ENCODE measurements at regions not wholly inside any gene's neighbourhood (a gene's known extent, or its start where the extent isn't known, plus 50 kb on each side); places are given as distances from the start of the nearest gene placed in this dataset.
"Not testable (repeated sequence)": the region's sequence is repeated elsewhere in the genome, so short reads cannot be mapped to it uniquely, and the experiment has no call there.

DNA sequence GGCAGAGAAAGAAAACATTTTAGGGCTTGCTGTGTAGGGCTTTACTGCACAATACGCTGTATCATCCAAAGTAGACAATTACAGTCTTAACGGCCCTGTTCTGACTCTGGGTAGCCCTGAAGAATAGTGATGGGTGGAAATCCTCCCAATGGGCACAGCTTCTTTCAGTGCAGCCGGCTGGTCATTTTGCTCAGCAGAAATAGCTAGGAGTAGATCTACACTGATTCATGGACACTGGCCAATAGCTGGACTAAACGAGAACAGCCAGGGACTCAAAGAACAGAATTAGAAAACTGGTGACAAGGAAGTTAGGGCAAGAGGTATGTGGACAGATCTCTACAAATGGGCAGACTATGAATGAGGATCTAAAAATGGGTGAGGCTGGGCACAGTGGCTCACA is 69.3 kb downstream of the IARS1 start:
- no peak for ATAC-seq (replicated peaks in 1 of 4)
- Histone ChIP-seq H3K9me3 (no peaks in the 10 kb centered on the region), H3K27ac (ENCODE audit: low read length) (no peak overlapping the region), H3K4me3 (ENCODE audit: control insufficient read depth in 1 of 2, extremely low read depth in 1 of 2, low read length in 1 of 2) (no peak overlapping the region), H3K4me1 (ENCODE audit: control insufficient read depth in 1 of 2, extremely low read depth in 1 of 2, insufficient read depth in 2 of 2, low read length in 2 of 2) (no peaks in the 10 kb centered on the region), H3K27me3 (replicated peaks in 1 of 2; ENCODE audit: control insufficient read depth in 2 of 2, extremely low read depth in 1 of 2, insufficient read depth in 2 of 2, low read length in 1 of 2) (no peaks in the 10 kb centered on the region), H3K36me3 (ENCODE audit: control insufficient read depth in 2 of 2, extremely low read depth in 1 of 2, insufficient read depth in 1 of 2, low read length in 1 of 2) (peaks cover 11 to 71% of the 10 kb centered on the region in 2 donors)
- H3K4me1 Mint-ChIP-seq: no peaks in the 10 kb centered on the region
- H3K27ac Mint-ChIP-seq: no peak overlapping the region
- peaks cover 64% of the 10 kb centered on the region for H3K36me3 Mint-ChIP-seq
- ChIA-PET POLR2A (no interaction called here), CTCF (no interaction called here)
- no peak overlapping the region for H3K4me3 Mint-ChIP-seq
- no peaks in the 10 kb centered on the region for H3K27me3 Mint-ChIP-seq
- DNase-seq: no peak
- H3K9me3 Mint-ChIP-seq: peaks cover 0 to 4% (median 2%) of the 10 kb centered on the region in 3 donors
- 97% methylated on average over 3 of the region's 4 CpGs for WGBS (ENCODE audit: insufficient coverage)

DNA sequence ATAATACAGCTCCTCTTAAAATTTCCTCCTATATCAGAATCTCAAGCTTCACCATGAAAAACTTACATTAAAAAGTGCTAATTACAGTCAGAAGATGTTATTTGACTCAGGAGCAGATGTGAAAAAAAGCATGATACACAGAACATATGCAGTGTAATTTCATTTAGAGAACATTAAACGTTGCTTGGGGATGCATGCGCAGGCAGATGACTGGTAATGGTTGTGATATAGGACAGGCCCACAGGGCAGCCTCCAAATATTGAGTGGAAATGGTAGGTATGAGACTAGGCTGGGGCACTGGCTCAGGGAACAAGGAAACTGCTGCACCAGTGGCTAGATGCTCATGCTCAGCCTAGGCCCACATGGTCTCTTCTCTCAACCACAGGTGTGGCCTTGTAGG is 69.7 kb downstream of the IARS1 start:
- no peaks in the 10 kb centered on the region for H3K9me3 ChIP-seq
- CTCF ChIA-PET: no interaction called here
- H3K27me3 ChIP-seq (replicated peaks in 1 of 2; ENCODE audit: control insufficient read depth in 2 of 2, extremely low read depth in 1 of 2, insufficient read depth in 2 of 2, low read length in 1 of 2): no peaks in the 10 kb centered on the region
- POLR2A ChIA-PET: no interaction called here
- H3K27me3 Mint-ChIP-seq: no peaks in the 10 kb centered on the region
- 90% methylated on average over 2 of the region's 2 CpGs for WGBS (ENCODE audit: insufficient coverage)
- H3K36me3 ChIP-seq (ENCODE audit: control insufficient read depth in 2 of 2, extremely low read depth in 1 of 2, insufficient read depth in 1 of 2, low read length in 1 of 2): peaks cover 11 to 66% of the 10 kb centered on the region in 2 donors
- H3K4me3 ChIP-seq (ENCODE audit: control insufficient read depth in 1 of 2, extremely low read depth in 1 of 2, low read length in 1 of 2): no peak overlapping the region
- DNase-seq (no peak), ATAC-seq (replicated peaks in 1 of 4) (no peak)
- H3K4me3 Mint-ChIP-seq: no peak overlapping the region
- H3K36me3 Mint-ChIP-seq: peaks cover 62% of the 10 kb centered on the region
- H3K27ac ChIP-seq (ENCODE audit: low read length): no peak overlapping the region
- no peaks in the 10 kb centered on the region for H3K4me1 ChIP-seq (ENCODE audit: control insufficient read depth in 1 of 2, extremely low read depth in 1 of 2, insufficient read depth in 2 of 2, low read length in 2 of 2)
- peaks cover 0 to 4% (median 2%) of the 10 kb centered on the region in 3 donors for H3K9me3 Mint-ChIP-seq
- no peaks in the 10 kb centered on the region for H3K4me1 Mint-ChIP-seq
- no peak overlapping the region for H3K27ac Mint-ChIP-seq

DNA sequence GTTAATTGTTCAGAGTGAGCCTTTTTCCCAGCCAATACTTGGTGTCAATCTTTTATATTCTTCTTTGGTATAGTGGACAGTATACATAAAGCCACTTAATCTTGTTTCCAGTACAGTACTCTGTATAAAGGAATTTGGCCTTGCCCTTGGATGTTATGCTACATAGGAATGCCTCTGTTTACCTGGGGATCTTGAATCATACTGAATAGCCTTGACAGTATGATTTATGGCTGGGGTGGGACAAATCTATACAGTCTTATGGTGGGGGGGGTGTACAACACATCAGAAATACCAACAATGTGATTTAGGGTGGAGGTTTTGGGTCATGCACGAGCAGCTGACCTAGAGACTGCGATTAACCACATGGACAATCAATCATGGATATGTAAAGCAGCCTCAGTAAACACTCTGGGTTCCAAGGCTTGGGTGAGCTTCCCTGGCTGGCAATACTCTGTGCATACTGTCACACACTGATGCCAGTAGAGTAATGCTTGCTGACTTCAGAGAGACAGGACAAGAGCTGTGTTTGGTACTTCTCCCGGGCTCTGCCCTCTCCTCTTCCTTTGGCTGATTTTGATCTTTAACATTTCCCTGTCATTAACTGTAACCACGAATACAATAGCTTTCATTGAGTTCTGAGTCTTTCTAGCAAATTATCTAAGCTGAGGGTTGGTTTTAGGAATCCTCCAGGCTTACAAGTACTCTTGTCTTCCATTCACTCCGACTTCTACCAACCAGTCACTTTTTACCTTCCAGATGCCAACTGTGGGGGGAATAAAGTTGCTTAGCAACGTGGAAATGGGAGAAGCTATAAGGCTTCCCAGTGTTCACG is 84.6 kb downstream of the IARS1 start:
- H3K27ac ChIP-seq (ENCODE audit: low read length): no peak overlapping the region
- DNase-seq (no peak), ATAC-seq (replicated peaks in 1 of 4) (no peak)
- no peaks in the 10 kb centered on the region for H3K4me1 ChIP-seq (ENCODE audit: control insufficient read depth in 1 of 2, extremely low read depth in 1 of 2, insufficient read depth in 2 of 2, low read length in 2 of 2)
- H3K4me3 ChIP-seq (ENCODE audit: control insufficient read depth in 1 of 2, extremely low read depth in 1 of 2, low read length in 1 of 2): no peak overlapping the region
- ChIA-PET POLR2A (no interaction called here), CTCF (no interaction called here)
- no peaks in the 10 kb centered on the region for H3K9me3 Mint-ChIP-seq
- no peaks in the 10 kb centered on the region for H3K27me3 ChIP-seq (replicated peaks in 1 of 2; ENCODE audit: control insufficient read depth in 2 of 2, extremely low read depth in 1 of 2, insufficient read depth in 2 of 2, low read length in 1 of 2)
- no peaks in the 10 kb centered on the region for H3K27me3 Mint-ChIP-seq
- 100% methylated on average over 1 of the region's 7 CpGs for WGBS (ENCODE audit: insufficient coverage)
- H3K4me3 Mint-ChIP-seq: no peak overlapping the region
- H3K27ac Mint-ChIP-seq: peak overlapping the region in 1 of 2 donors; percentile 28
- peaks cover 61% of the 10 kb centered on the region for H3K36me3 Mint-ChIP-seq
- H3K36me3 ChIP-seq (ENCODE audit: control insufficient read depth in 2 of 2, extremely low read depth in 1 of 2, insufficient read depth in 1 of 2, low read length in 1 of 2): peaks cover 8 to 54% of the 10 kb centered on the region in 2 donors
- no peaks in the 10 kb centered on the region for H3K9me3 ChIP-seq
- no peaks in the 10 kb centered on the region for H3K4me1 Mint-ChIP-seq

DNA sequence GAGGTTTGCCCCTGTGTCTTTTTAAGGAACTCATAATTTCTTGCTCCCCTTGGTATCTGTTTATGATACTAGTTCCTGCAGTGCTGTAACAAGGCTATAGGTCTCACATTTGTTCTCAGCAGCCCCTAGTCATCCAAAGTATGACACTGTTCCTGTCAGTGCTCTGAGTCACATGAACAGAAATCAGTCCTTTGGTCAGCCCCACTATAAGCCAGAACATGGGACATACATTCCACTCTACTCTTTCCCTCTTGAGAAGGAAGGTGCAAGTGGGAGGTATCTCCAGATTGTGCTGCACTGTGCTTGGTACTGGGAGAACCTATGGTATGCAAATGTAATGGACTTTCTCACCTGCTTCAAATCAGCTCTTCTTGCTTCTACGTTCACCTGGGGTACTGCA is 87.0 kb downstream of the IARS1 start:
- ChIA-PET POLR2A (no interaction called here), CTCF (no interaction called here)

DNA sequence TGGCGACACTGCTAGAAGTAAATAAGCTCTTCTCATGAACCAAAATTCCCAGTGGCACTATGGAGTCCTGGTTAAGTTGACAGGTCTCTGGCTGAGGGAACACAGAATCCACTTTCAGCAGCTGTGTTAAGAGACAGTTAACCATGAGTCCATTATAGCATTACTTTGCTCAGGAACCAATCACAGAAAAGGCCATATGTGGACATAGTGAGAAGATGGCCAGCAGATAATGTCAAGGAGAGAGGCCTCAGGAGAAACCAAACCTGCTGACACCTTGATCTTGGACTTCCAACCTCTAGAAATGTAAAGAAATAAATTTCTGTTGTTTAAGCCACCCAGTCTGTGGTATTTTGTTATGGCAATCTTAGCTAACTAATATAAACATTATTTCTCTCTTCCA is 88.7 kb upstream of the SPTLC1 start:
- no CpG with 5 or more reads among the region's 1 CpG for WGBS (ENCODE audit: insufficient coverage)
- H3K4me3 ChIP-seq (ENCODE audit: control insufficient read depth in 1 of 2, extremely low read depth in 1 of 2, low read length in 1 of 2); CTCF ChIA-PET; H3K9me3 ChIP-seq; H3K27me3 ChIP-seq (replicated peaks in 1 of 2; ENCODE audit: control insufficient read depth in 2 of 2, extremely low read depth in 1 of 2, insufficient read depth in 2 of 2, low read length in 1 of 2); ATAC-seq (replicated peaks in 1 of 4); H3K4me1 ChIP-seq (ENCODE audit: control insufficient read depth in 1 of 2, extremely low read depth in 1 of 2, insufficient read depth in 2 of 2, low read length in 2 of 2); DNase-seq; H3K27ac ChIP-seq (ENCODE audit: low read length); H3K4me3 Mint-ChIP-seq; H3K4me1 Mint-ChIP-seq; H3K27me3 Mint-ChIP-seq; H3K27ac Mint-ChIP-seq; H3K36me3 ChIP-seq (ENCODE audit: control insufficient read depth in 2 of 2, extremely low read depth in 1 of 2, insufficient read depth in 1 of 2, low read length in 1 of 2); H3K9me3 Mint-ChIP-seq: not testable (repeated sequence)
- H3K36me3 Mint-ChIP-seq: peaks cover 15% of the 10 kb centered on the region
- POLR2A ChIA-PET: interaction anchor here in 1 of 2 donors (0.6 kb wide), 1 partner anchor 9 kb away, joined by 3 read pairs; no protein-coding TSS in a partner anchor

More for the DNA sequence above, 87.0 kb downstream of the IARS1 start:
- no peak overlapping the region for H3K27ac ChIP-seq (ENCODE audit: low read length)
- H3K9me3 Mint-ChIP-seq: no peaks in the 10 kb centered on the region
- no peak overlapping the region for H3K4me3 ChIP-seq (ENCODE audit: control insufficient read depth in 1 of 2, extremely low read depth in 1 of 2, low read length in 1 of 2)
- H3K27ac Mint-ChIP-seq: no peak overlapping the region
- no peak overlapping the region for H3K4me3 Mint-ChIP-seq
- peaks cover 8 to 31% of the 10 kb centered on the region in 2 donors for H3K36me3 ChIP-seq (ENCODE audit: control insufficient read depth in 2 of 2, extremely low read depth in 1 of 2, insufficient read depth in 1 of 2, low read length in 1 of 2)
- H3K27me3 Mint-ChIP-seq: no peaks in the 10 kb centered on the region
- no peaks in the 10 kb centered on the region for H3K9me3 ChIP-seq
- H3K36me3 Mint-ChIP-seq: peaks cover 41% of the 10 kb centered on the region
- H3K4me1 Mint-ChIP-seq: no peaks in the 10 kb centered on the region
- no peak for ATAC-seq (replicated peaks in 1 of 4)
- H3K4me1 ChIP-seq (ENCODE audit: control insufficient read depth in 1 of 2, extremely low read depth in 1 of 2, insufficient read depth in 2 of 2, low read length in 2 of 2): no peaks in the 10 kb centered on the region
- H3K27me3 ChIP-seq (replicated peaks in 1 of 2; ENCODE audit: control insufficient read depth in 2 of 2, extremely low read depth in 1 of 2, insufficient read depth in 2 of 2, low read length in 1 of 2): no peaks in the 10 kb centered on the region
- no peak for DNase-seq
- WGBS (ENCODE audit: insufficient coverage): no CpG with 5 or more reads among the region's 1 CpG

DNA sequence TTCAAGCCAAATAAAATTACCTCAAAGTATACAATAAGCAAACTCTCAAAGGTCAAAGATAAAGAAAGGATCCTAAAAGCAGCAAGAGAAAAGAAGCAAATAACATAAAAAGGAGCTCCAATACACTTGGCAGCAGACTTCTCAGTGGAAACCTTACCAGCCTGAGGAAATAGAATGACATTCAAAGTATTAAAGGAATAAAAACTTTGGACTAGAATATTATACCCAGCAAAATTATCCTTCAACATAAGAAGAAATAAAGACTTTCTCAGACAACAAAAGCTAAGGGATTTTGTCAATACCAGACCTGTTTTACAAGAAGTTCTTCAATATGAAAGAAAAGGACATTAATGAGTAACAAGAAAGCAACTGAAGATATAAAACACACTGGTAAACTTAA is 83.0 kb upstream of the SPTLC1 start:
- DNase-seq; H3K4me1 ChIP-seq (ENCODE audit: control insufficient read depth in 1 of 2, extremely low read depth in 1 of 2, insufficient read depth in 2 of 2, low read length in 2 of 2); H3K27me3 Mint-ChIP-seq; H3K27ac Mint-ChIP-seq; H3K36me3 ChIP-seq (ENCODE audit: control insufficient read depth in 2 of 2, extremely low read depth in 1 of 2, insufficient read depth in 1 of 2, low read length in 1 of 2); H3K4me3 Mint-ChIP-seq; H3K27me3 ChIP-seq (replicated peaks in 1 of 2; ENCODE audit: control insufficient read depth in 2 of 2, extremely low read depth in 1 of 2, insufficient read depth in 2 of 2, low read length in 1 of 2); CTCF ChIA-PET; H3K9me3 ChIP-seq; POLR2A ChIA-PET; H3K36me3 Mint-ChIP-seq; ATAC-seq (replicated peaks in 1 of 4); H3K27ac ChIP-seq (ENCODE audit: low read length); H3K4me1 Mint-ChIP-seq; H3K4me3 ChIP-seq (ENCODE audit: control insufficient read depth in 1 of 2, extremely low read depth in 1 of 2, low read length in 1 of 2): not testable (repeated sequence)
- H3K9me3 Mint-ChIP-seq: peaks cover 5 to 12% (median 12%) of the 10 kb centered on the region in 3 donors

DNA sequence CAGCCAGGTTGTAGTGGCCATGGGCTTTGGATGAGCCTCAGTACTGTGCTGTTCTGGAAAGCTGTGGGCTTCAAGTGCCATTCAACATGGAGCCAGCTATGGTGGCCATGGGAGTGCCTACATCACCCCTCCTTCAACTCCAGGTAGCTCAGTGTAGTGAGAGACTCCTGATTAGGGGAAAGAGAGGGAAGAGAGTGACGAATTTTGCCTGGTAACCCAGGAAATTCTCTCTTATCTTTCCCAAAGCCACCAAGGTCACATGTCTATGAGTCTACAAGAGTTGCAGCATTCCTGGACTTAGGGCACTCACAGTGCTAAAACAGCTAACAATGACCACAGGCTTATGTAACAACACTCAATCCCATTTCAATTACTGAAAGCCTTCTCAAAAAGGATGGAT is 81.7 kb upstream of the SPTLC1 start:
- no peak overlapping the region for H3K4me3 ChIP-seq (ENCODE audit: control insufficient read depth in 1 of 2, extremely low read depth in 1 of 2, low read length in 1 of 2)
- peaks cover 5 to 12% (median 12%) of the 10 kb centered on the region in 3 donors for H3K9me3 Mint-ChIP-seq
- POLR2A ChIA-PET: no interaction called here
- H3K27ac ChIP-seq (ENCODE audit: low read length): no peak overlapping the region
- no peak overlapping the region for H3K27ac Mint-ChIP-seq
- ATAC-seq (replicated peaks in 1 of 4) (no peak), DNase-seq (no peak)
- H3K4me1 Mint-ChIP-seq: no peaks in the 10 kb centered on the region
- CTCF ChIA-PET: no interaction called here
- H3K27me3 ChIP-seq (replicated peaks in 1 of 2; ENCODE audit: control insufficient read depth in 2 of 2, extremely low read depth in 1 of 2, insufficient read depth in 2 of 2, low read length in 1 of 2): peaks cover 0 to 1% of the 10 kb centered on the region in 2 experiments
- H3K36me3 Mint-ChIP-seq: peaks cover 7% of the 10 kb centered on the region
- no peaks in the 10 kb centered on the region for H3K36me3 ChIP-seq (ENCODE audit: control insufficient read depth in 2 of 2, extremely low read depth in 1 of 2, insufficient read depth in 1 of 2, low read length in 1 of 2)
- H3K27me3 Mint-ChIP-seq: peaks cover 3 to 13% of the 10 kb centered on the region in 2 donors
- no peak overlapping the region for H3K4me3 Mint-ChIP-seq
- H3K4me1 ChIP-seq (ENCODE audit: control insufficient read depth in 1 of 2, extremely low read depth in 1 of 2, insufficient read depth in 2 of 2, low read length in 2 of 2): no peaks in the 10 kb centered on the region
- no peaks in the 10 kb centered on the region for H3K9me3 ChIP-seq
- WGBS (ENCODE audit: insufficient coverage): no CpG with 5 or more reads among the region's 1 CpG
